ENCODE measurements at regions not wholly inside any gene's neighbourhood (a gene's known extent, or its start where the extent isn't known, plus 50 kb on each side); places are given as distances from the start of the nearest gene placed in this dataset.

DNA sequence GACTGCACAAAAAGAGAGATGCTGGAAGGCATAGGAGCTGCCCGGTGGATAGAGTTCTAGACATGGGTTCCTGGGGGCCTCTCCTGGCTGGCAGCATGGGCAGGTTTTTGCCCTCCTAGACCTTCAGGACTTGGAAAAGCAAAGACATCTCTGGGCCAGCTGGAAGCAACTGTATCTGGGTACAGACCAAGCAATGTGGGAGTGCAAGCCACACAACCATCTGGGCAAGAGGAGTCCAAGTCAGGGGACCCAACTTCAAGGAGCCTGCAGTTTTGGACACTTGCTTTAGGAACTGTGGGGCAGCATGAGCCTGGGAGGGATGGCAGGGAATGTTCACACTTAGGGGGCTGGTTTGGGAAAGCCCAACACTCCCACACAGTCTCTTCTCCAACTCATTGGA, 323.3 kb downstream of the GADD45G start:
- no peak overlapping the region for H3K4me3 Mint-ChIP-seq
- 100% methylated on average over 1 of the region's 1 CpG for WGBS (ENCODE audit: insufficient coverage)
- no peaks in the 10 kb centered on the region for H3K36me3 Mint-ChIP-seq
- peaks cover 3 to 7% (median 6%) of the 10 kb centered on the region in 3 donors for H3K27me3 Mint-ChIP-seq (ENCODE audit: low read depth in 3 of 3)
- TF ChIP-seq, protein P1, sequence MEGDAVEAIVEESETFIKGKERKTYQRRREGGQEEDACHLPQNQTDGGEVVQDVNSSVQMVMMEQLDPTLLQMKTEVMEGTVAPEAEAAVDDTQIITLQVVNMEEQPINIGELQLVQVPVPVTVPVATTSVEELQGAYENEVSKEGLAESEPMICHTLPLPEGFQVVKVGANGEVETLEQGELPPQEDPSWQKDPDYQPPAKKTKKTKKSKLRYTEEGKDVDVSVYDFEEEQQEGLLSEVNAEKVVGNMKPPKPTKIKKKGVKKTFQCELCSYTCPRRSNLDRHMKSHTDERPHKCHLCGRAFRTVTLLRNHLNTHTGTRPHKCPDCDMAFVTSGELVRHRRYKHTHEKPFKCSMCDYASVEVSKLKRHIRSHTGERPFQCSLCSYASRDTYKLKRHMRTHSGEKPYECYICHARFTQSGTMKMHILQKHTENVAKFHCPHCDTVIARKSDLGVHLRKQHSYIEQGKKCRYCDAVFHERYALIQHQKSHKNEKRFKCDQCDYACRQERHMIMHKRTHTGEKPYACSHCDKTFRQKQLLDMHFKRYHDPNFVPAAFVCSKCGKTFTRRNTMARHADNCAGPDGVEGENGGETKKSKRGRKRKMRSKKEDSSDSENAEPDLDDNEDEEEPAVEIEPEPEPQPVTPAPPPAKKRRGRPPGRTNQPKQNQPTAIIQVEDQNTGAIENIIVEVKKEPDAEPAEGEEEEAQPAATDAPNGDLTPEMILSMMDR (IDR thresholded peaks at IDR 0.05) = no peak
- Histone ChIP-seq H3K4me2 (replicated peaks; ENCODE audit: extremely low read depth, low read length, poor library complexity, severe bottlenecking) (no peak overlapping the region), H3K9me3 (replicated peaks in 1 of 2; ENCODE audit: control insufficient read depth in 1 of 2, insufficient read depth in 1 of 2, low read length in 2 of 2) (no peaks in the 10 kb centered on the region), H2AFZ (ENCODE audit: insufficient read depth, low read depth, low read length, poor library complexity, severe bottlenecking) (no peak overlapping the region), H3K36me3 (replicated peaks in 1 of 2; ENCODE audit: control insufficient read depth in 1 of 2, insufficient read depth in 2 of 2, low read length in 2 of 2) (no peaks in the 10 kb centered on the region), H3K4me1 (ENCODE audit: control insufficient read depth in 1 of 2, insufficient read depth in 2 of 2, low read length in 2 of 2) (peaks cover 0 to 8% of the 10 kb centered on the region in 2 donors), H3K9ac (ENCODE audit: insufficient read depth, low read length, poor library complexity, severe bottlenecking) (no peak overlapping the region), H3K27me3 (ENCODE audit: control insufficient read depth in 2 of 2, insufficient read depth in 2 of 2, low read length in 2 of 2) (no peaks in the 10 kb centered on the region), H3K79me2 (ENCODE audit: insufficient read depth, low read length) (no peaks in the 10 kb centered on the region), H4K20me1 (ENCODE audit: insufficient read depth, low read length) (no peaks in the 10 kb centered on the region), H3K4me3 (replicated peaks in 1 of 3; ENCODE audit: low read depth in 2 of 3, low read length in 3 of 3) (no peak overlapping the region), H3K27ac (ENCODE audit: low read depth in 1 of 2, low read length in 2 of 2) (no peak overlapping the region)
- H3K27ac Mint-ChIP-seq = no peak overlapping the region
- no peaks in the 10 kb centered on the region for H3K9me3 Mint-ChIP-seq
- intact Hi-C loops (cut with micrococcal nuclease) = no loop called here
- DNase-seq = no peak
- H3K4me1 Mint-ChIP-seq = peaks cover 13% of the 10 kb centered on the region

DNA sequence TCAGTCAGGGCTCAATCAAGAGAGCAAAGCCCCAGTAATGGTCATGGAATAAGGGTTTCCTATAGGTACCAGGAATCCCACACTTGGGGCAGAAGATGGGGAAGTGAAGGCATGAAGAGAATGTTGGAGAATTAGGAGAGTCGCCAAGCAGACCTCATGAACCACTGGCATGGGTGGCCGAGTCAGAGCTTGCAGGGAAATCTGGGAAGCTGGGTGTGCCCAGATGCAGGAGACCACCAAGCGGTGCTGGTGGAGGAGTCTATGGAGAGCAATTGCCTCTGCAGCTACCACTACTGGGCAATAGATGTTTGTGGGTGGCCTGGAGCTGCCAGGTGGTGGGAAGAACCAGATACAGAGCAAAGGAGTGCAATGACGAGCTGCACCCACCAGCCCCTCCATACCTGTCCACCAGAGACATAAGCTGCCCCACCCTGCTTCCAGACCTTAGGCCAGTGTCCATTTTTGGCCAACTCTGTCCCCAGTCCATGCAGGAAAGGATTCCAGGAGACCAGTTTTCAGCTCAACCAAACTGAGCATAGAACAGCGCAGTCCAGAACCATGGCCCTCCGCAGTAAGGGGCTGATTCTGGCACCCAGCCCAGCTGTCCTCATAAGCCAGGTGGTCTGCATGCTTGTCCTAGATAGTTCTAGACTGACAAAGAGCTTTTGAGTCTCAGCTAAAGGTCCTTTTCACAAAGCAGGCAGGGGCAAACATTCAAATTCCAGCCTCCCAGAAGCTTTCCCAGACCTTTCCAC, 323.9 kb downstream of the GADD45G start:
- no peaks in the 10 kb centered on the region for H3K36me3 Mint-ChIP-seq
- intact Hi-C loops (cut with micrococcal nuclease) = no loop called here
- no peaks in the 10 kb centered on the region for H3K27me3 ChIP-seq (ENCODE audit: control insufficient read depth in 2 of 2, insufficient read depth in 2 of 2, low read length in 2 of 2)
- no peak overlapping the region for H2AFZ ChIP-seq (ENCODE audit: insufficient read depth, low read depth, low read length, poor library complexity, severe bottlenecking)
- H3K9ac ChIP-seq (ENCODE audit: insufficient read depth, low read length, poor library complexity, severe bottlenecking) = no peak overlapping the region
- H3K4me1 Mint-ChIP-seq = peaks cover 13% of the 10 kb centered on the region
- H3K4me1 ChIP-seq (ENCODE audit: control insufficient read depth in 1 of 2, insufficient read depth in 2 of 2, low read length in 2 of 2) = peaks cover 0 to 8% of the 10 kb centered on the region in 2 donors
- H3K79me2 ChIP-seq (ENCODE audit: insufficient read depth, low read length) = no peaks in the 10 kb centered on the region
- TF ChIP-seq, protein P1 (IDR thresholded peaks at IDR 0.05) = no peak
- 95% methylated on average over 3 of the region's 6 CpGs for WGBS (ENCODE audit: insufficient coverage)
- H3K27me3 Mint-ChIP-seq (ENCODE audit: low read depth in 3 of 3) = peaks cover 3 to 7% (median 6%) of the 10 kb centered on the region in 3 donors
- no peak for DNase-seq
- H3K4me3 Mint-ChIP-seq = no peak overlapping the region
- no peak overlapping the region for H3K27ac Mint-ChIP-seq
- no peaks in the 10 kb centered on the region for H3K9me3 ChIP-seq (replicated peaks in 1 of 2; ENCODE audit: control insufficient read depth in 1 of 2, insufficient read depth in 1 of 2, low read length in 2 of 2)
- H3K27ac ChIP-seq (ENCODE audit: low read depth in 1 of 2, low read length in 2 of 2) = no peak overlapping the region
- no peak overlapping the region for H3K4me3 ChIP-seq (replicated peaks in 1 of 3; ENCODE audit: low read depth in 2 of 3, low read length in 3 of 3)
- no peaks in the 10 kb centered on the region for H4K20me1 ChIP-seq (ENCODE audit: insufficient read depth, low read length)
- no peak overlapping the region for H3K4me2 ChIP-seq (replicated peaks; ENCODE audit: extremely low read depth, low read length, poor library complexity, severe bottlenecking)
- H3K9me3 Mint-ChIP-seq = no peaks in the 10 kb centered on the region
- no peaks in the 10 kb centered on the region for H3K36me3 ChIP-seq (replicated peaks in 1 of 2; ENCODE audit: control insufficient read depth in 1 of 2, insufficient read depth in 2 of 2, low read length in 2 of 2)
